HG03097 (cell line): ENCODE measurements at regions not wholly inside any gene's neighbourhood (a gene's known extent, or its start where the extent isn't known, plus 50 kb on each side); places are given as distances from the start of the nearest gene placed in this dataset.

ENCODE experiments used
- ATAC-seq: cut with Tn5 transposase; IDR thresholded peaks from one replicate; pipeline ENCODE4 v1.9.1; 2021; ENCODE audit not compliant: unreplicated experiment, low FRiP score

DNA sequence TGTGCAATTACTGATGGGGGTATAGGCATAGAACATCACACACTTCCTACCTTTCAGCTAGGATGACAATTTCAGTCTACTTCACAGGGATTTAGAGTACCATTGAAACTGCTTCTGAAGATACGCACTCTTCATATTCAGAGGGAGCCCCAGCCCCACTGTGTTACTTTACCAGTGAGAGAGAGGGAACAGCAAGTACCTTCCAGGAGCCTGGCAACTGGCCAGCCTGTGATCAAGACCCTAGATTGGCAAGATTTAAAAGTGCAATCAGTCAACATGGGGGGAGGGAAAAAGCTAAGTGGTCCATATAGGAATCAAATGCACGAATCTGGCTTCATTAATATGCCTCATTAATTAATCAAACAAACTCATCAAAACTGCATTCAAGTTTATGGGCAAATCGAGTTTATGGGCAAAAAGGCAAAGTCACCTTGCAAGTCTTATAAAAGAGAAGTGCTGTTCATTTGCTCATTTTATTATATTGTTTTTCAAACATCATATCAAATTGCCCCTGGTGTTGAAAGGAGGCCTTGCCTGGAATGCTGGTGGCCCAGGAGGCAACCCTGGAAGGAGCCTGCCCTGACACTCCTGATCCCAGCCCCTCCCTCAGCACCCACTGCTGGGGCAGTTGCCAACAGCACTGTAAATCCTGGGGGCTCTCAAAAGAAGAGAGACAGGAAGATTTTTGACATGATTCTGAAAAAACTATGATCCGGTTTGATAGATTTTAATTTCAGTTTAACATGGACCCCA is 184.9 kb upstream of the DPT start:
- no peak for ATAC-seq

DNA sequence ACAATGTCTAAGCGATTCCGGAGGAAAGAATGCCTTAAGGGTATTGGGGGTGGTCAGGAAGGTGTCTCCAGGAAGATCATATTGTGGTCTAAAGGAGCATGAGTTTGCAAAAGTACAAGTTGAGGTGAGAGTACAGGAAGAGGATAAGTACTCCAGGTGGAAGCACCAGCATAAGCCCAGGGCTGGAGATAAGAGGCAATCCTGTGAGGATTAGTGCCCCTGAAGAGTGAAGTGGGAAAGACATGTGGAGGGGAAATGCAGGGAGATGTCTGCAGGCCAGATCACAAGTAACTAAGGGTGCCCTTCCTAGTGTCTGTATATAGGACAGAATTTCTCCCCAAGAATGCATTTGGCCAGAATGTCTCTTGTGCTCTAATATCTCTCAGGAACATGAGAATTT is 188.3 kb upstream of the DPT start:
- ATAC-seq = no peak

DNA sequence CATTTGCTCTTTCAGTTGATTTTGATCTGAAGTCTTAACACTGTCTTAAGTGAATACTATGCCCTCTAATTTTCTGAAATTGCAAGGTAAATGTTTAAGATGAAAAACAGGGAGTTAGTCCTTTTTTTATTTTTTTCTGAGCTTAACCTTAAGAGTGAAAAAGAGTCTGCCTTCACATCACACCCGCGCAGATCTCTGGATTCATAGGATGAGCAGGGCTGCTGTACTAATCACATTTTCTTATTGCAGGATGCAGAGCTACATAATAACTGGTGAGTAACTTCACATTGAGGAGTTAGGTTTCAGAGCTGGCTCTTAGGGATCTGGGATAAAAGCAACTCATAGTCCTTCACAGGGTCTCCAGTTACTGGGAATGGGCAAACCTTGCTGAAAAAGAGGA is 188.7 kb upstream of the ATP1B1 start:
- no peak for ATAC-seq

DNA sequence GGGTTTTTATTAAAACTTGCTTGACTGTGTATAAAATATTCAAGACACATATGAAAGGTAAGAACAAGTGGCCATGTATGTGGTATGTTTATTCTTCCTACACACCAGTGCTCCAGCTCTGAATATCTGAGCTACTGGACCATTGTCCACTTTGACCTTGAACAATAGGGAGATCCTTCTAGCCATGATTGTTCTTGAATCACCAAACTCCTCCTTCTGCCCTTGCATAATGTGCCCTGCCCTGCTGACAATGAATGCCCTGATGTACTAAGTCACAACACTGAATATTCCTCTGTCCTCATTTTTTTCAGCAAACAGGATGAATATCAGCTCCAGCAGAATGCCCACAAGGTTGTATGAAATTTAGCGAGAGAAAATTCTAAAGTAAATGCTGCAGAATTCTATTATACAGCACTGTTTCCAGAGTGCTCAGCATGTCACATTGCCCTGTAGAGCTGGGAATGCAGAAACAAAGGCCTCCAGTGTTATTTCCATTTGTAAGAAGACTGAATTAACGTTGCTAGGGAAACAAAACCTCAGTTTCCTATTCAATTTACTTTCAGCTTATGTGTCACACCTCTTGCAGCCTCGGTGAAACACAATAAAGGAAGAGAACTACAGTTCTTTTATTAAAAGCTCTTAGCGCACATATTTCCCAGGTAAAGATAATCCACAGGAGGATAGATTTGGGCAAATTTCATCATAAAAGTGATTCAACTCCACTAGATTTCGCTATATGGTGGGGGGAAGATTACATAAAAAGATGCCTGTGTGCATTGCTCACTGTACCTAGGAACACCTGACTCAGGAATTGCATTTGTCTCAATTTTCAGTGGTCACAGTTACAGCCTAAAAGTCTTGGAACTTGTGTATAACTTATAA is 187.4 kb upstream of the ATP1B1 start:
- no peak for ATAC-seq

DNA sequence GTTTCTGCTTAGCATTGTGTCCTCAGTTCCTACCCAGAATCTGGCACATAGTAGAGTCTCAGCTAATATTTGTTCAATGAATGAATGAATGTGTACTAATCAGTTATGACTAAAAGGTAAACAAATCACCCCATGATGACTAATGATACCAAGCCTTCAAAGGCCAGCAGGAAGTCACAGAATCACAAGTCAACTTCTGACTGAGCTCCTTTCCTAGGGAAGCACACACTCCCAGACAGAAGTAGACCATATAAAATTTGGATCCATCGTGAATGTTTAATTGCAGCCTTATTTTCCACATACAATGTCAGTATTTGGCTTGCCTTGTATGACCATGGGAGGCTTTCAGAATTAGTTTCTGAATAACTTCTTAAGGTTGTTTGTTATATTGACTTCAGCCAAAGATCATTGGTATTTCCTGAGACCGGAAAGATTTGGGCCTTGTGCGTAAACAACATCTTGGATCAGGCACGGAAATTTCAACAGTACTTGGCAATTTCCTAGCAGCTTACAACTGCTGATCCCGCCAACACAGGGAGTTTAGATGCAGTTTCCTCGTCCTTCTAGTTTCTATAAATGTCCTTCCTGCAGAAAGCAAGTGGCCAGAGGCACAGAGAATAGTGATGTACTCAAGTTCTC is 185.9 kb upstream of the ATP1B1 start:
- ATAC-seq = no peak

DNA sequence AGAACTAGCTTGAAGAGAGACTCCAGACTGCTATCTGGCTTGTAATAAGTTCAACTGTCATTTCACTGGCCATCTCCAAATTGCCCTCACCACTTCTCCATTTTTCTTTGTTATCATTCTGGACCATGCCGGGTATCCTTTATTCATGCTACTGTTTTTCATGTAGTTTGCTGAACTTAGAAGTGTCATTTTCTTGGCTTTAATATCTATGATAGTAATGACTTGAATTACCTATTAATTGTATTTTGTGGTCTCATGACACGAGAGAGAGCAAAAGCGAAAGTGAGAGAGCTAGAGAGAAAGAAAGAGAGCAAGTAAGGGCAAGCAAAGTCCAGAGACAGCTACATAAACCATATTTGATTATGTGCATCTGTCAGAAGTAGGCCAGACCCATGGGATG is 184.9 kb upstream of the ATP1B1 start:
- no peak for ATAC-seq

DNA sequence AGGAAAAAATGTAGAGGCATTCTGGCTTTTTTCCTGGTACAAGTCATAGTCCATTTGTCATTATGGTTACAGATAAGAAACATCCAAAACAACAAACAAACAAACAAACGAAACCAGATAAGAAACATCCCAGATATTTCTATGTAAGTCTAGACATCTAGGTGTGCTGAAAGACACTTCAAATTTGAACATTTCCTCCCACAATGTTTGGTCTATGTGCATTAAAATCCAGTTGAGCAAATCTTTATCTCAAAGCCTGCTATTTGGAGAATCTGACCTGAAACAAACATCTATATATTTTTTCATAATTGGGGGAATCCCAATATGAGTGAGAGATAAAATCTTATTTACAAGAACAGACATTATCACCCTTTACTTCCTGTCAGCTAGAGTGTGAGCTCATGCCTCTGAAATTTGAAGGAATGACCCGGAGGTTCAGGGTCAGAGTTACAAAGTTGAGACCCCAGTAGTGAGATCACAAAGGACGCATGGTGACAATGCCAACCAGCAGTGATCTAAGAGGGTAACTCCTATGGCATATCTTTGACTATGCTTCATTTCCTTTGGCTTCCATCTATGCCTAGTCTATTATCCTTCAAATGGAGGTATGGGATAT is 182.9 kb upstream of the ATP1B1 start:
- ATAC-seq = no peak

DNA sequence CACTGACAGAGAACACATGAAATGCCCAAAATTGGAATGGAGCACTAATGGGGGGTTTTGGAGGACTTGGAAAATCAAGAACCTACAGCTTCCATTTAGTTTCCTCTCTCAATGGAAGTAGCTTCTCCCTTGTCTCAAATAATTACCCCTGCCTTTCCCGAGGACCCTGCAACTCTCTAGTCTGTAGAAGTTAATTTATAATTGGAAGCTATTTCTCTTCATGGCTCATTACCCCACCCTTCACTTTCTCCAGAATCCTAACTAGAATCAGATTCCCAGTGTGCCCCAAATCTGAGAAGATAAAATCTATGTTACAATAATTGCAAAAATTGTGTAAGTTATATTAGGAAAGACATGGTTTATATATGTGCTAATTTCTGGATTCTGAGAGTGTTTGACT is 181.5 kb upstream of the ATP1B1 start:
- no peak for ATAC-seq

DNA sequence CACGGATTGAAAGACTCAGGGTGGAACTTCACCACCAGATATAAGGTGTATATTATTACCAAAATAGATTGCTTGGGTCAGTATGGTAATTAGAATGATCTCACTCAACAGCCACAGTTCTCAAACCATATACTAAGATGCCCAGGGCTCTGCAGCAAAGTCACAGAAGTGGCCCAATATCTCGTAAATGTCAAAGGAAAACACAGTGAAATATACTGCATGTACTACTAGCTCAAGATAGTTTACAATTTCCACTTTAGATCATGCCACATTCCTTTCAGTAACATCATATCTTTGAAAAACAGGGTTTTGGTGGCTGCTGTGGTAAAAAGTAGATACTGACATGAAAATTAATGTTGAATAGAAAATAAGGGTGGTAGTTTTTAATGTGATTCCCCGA is 180.3 kb upstream of the ATP1B1 start:
- no peak for ATAC-seq

DNA sequence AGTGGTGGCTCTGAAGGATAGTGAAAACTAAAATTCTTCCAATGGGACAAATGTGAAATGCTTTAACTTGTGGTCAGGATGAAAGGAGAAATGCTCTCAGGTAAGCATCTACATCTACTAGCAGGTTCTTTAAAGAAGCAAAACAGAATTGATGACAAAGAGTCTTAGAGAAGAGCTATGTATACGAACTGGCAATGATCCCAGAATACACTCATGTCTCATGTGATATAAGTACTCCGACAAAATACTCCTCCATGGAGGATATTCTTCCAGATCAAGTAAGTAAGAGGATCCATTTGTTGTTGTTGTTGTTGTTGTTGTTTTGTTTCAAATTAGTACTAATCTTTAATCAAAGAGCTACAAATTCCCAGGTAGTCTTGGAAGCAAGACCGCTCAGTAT is 174.0 kb upstream of the ATP1B1 start:
- no peak for ATAC-seq

DNA sequence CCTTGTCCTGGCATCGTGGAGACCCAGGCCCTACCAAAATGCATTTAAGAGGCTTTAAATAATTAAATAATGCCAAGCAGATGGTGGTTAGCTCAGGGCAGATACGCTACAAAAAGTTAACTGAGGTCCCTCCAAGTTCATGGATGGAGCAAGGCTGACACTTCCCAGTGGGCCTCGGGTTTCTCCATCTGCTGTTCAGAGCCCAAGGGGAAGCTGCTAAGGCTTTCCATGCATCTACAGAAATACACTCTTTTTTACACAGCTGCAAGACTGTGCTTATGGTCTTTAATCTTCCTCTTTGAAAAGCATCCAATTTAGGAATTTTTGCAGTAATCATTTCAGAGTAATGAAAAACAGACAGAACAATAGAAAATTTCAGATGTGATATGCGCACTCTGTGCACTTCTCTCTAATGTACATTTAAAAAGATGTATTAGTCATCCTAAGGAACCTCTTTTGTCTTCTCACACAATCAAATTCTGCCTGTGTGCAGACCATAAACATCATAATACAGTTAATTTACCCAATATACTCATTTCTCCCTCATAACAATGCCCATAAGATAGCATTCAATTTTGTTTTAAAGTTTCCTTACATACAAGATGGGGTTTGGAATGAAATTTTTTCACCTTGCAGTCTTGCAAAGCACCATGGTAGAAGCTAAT is 173.2 kb upstream of the ATP1B1 start:
- ATAC-seq = no peak

DNA sequence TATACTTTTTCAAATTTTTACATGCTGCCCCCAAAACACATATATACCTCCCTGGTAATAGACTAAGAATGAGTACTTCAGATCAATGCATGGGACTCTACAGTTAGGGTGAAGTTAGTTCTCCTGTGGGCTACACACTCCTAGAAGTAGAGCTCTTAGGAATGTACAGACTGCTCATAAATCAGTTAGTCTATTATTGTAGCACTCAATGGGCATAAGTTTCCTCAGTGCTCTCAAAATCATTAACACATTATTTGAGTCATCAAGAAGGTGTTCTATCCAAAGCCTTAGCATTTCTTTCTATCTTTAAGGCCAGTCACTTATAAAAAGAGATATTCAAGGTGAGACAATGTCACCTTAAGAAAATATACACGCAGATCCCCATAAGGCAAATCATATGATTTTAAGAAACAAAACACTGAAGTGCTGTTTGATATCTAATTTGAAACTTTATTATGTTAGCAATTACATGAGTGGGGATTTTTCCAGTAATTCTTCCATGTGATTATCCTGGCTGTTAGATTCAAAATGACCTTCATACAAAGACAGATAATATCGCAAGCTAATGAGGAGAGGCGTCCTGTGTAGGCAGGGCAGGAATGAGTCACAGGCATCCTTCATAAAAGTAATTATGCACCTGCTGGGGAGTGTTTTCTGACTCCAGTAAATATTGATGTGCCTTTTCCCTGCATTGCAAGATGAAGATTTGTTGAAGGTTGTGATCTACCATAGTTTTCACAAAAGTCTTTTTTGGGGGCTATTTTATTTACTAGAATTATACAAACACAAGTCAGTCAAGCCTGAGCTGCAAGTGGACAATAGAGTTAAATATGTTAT is 167.2 kb upstream of the ATP1B1 start:
- ATAC-seq = no peak

DNA sequence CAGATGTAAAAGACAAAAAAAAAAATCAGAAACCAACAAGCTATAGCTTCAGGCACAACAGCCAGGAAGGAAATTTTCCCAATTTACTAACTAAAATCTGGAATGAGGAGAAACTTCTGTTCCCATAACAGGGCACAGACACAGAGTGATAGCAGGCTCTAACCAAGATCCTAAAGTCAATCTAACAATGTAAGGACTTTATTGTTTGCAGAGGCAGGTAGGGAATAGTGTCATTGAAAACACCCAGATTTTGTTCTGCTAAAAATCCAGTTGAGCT is 166.6 kb upstream of the ATP1B1 start:
- no peak for ATAC-seq

DNA sequence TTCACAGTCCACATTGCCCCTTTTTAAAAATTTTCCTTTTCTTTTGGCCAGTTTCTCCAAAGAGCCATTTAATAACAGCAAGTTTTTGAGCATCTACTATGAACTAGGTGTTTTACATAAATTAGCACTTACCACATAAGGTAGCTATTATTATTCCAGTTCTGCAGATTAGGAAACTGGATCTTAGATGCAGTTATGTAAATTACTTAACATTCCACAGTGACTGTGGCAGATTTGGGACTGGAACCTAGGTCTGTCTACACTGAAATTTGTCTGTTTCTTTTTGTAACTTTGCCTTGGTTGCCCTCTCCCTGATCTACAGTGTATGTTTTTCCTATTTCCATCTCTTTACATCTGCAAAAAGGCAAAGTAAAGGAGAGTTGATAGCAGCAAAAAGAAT is 164.8 kb upstream of the ATP1B1 start:
- no peak for ATAC-seq

DNA sequence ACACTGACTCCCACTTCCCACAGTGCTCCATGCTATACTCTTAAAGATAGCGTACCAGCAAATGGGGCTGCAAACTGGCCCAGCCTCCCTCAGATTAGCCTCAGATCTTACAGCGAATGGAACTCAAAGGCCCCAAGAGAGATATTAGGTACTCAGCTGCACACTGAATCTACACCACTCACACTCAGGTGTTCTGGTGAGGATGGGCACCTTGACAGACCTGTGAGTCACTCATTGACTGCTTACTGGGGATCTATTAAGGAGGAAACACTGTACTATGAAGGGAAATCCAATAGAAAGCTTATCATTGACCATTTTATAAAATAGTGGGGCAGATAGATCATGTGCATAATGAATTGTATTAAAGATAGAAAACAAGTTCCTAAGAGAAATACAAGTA is 164.3 kb upstream of the ATP1B1 start:
- no peak for ATAC-seq

DNA sequence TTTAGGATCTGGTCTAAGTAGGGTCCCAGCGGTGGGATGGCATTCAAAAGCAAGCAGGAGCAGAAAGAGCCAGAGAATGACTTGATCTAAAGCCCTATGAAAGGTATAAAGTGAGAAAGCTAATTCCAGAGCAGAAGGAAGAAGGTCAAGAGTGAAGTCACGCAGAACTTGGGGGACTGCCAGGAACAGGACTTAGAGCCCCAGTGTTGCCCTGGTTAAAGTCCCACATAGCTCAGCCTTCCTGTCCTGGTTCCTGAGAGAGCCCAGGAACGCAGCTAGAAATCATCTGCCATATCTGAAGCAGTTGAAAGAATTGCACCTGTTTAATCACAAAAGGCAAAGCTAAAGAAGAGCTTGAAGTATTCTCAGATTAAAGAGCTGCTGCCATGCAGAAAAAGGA is 160.6 kb upstream of the ATP1B1 start:
- no peak for ATAC-seq

DNA sequence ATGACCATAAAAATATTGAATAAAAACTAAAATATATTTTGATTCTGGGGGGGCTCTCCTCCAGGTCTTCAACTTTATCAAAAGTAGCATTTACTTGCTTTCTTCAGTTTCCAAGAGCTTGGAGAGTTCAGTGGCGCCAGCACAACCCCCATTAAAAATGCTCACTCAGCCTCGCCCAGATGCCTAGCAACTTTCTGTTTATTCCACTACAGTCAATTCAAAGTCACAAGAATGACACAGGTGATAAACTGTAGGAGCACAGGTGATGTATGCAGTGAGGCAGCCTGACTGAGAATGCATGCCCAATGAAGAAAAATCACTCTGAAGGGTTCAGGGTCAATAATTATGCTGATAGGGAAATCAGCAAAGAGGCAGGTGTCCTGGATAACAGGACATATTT is 159.4 kb upstream of the ATP1B1 start:
- ATAC-seq = no peak

DNA sequence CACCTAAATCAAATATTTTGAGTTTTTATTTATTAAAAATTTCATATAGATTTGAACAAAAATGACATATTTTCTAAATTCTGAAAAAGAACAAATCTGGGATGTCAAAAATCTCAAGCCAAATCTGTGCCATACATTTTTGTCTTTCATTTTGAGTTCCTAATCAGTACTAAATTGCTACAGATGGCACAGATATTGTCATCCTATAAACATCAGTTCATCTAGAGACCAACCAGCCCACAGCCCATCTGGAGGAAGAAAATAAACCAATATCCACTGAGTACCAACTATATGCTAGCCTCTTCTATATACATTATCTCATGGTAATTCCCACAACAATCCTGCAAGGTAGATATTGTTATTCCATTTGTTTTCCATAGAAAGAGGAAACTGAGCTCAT is 156.8 kb upstream of the ATP1B1 start:
- no peak for ATAC-seq

DNA sequence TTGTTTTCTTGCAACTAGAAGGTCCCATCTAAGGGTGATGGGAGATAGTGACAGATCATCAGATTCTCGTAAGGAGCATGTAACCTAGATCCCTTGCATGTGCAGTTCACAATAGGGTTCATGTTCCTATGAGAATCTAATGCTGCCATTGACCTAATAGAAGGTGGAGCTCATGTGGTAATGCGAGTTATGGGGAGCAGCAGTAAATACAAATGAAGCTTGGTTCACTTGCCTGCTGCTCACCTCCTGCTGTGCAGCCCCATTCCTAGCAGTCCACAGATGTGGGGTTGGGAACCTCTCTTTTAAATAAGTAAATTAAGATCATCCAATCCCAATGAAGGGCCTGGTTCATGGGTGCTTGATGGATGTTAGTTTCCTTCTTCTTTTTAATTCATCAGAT is 148.7 kb upstream of the ATP1B1 start:
- no peak for ATAC-seq
